ENCODE measurements at regions not wholly inside any gene's neighbourhood (a gene's known extent, or its start where the extent isn't known, plus 50 kb on each side); places are given as distances from the start of the nearest gene placed in this dataset.

- TF ChIP-seq ISL1 (CRISPR knock-in tag; IDR thresholded peaks at IDR 0.05): no peak
- TF ChIP-seq ESRRG (CRISPR knock-in tag; IDR thresholded peaks at IDR 0.05): no peak
These were observed 757.0 kb downstream of the BRINP1 start (continued) for GRCh38 chr9:118612201-118612600.

GRCh38 chr9:118613996-118614395, 755.2 kb downstream of the BRINP1 start:
- TF ChIP-seq GLIS3 (CRISPR knock-in tag; IDR thresholded peaks at IDR 0.05): no peak
- no peak for TF ChIP-seq SNAI2 (CRISPR knock-in tag; IDR thresholded peaks at IDR 0.05)
- no peak for TF ChIP-seq OSR1 (CRISPR knock-in tag; IDR thresholded peaks at IDR 0.05)
- TF ChIP-seq ZNF8 (CRISPR knock-in tag; IDR thresholded peaks at IDR 0.05): no peak
- no peak for ATAC-seq

GRCh38 chr9:118618084-118618483, 751.2 kb downstream of the BRINP1 start:
- TF ChIP-seq CSDC2 (CRISPR knock-in tag; IDR thresholded peaks at IDR 0.05): no peak
- no peak for TF ChIP-seq ZC3H10 (CRISPR knock-in tag; IDR thresholded peaks at IDR 0.05)
- TF ChIP-seq ZNF565 (CRISPR knock-in tag; conservative IDR thresholded peaks at IDR 0.05; ENCODE audit: low read depth): no peak
- no peak for TF ChIP-seq ARNTL (CRISPR knock-in tag; IDR thresholded peaks at IDR 0.05; ENCODE audit: borderline replicate concordance, low read depth)
- no peak for TF ChIP-seq RARB (CRISPR knock-in tag; IDR thresholded peaks at IDR 0.05)
- TF ChIP-seq TOX (CRISPR knock-in tag; IDR thresholded peaks at IDR 0.05; ENCODE audit: borderline replicate concordance): no peak
- no peak for TF ChIP-seq ZFP30 (CRISPR knock-in tag; IDR thresholded peaks at IDR 0.05)
- no peak for TF ChIP-seq ZFP3 (CRISPR knock-in tag; IDR thresholded peaks at IDR 0.05)
- TF ChIP-seq TSHZ2 (CRISPR knock-in tag; IDR thresholded peaks at IDR 0.05): no peak
- no peak for TF ChIP-seq PATZ1 (CRISPR knock-in tag; IDR thresholded peaks at IDR 0.05; ENCODE audit: borderline replicate concordance)
- no peak for TF ChIP-seq CSRNP3 (CRISPR knock-in tag; IDR thresholded peaks at IDR 0.05)
- TF ChIP-seq ZNF70 (CRISPR knock-in tag; IDR thresholded peaks at IDR 0.05): no peak
- TF ChIP-seq CREB5 (CRISPR knock-in tag; IDR thresholded peaks at IDR 0.05; ENCODE audit: low read depth): no peak
- TF ChIP-seq GLIS3 (CRISPR knock-in tag; IDR thresholded peaks at IDR 0.05): no peak
- TF ChIP-seq ESRRG (CRISPR knock-in tag; IDR thresholded peaks at IDR 0.05): no peak
- no peak for TF ChIP-seq POU6F1 (CRISPR knock-in tag; IDR thresholded peaks at IDR 0.05; ENCODE audit: borderline replicate concordance, low read depth)
- TF ChIP-seq OSR1 (CRISPR knock-in tag; IDR thresholded peaks at IDR 0.05): no peak
- no peak for ATAC-seq

- no peak for ATAC-seq
- TF ChIP-seq ZC3H10 (CRISPR knock-in tag; IDR thresholded peaks at IDR 0.05) (no peak), CSDC2 (CRISPR knock-in tag; IDR thresholded peaks at IDR 0.05) (no peak), BACH2 (CRISPR knock-in tag; IDR thresholded peaks at IDR 0.05; ENCODE audit: borderline replicate concordance) (no peak), PATZ1 (CRISPR knock-in tag; IDR thresholded peaks at IDR 0.05; ENCODE audit: borderline replicate concordance) (no peak), POU6F1 (CRISPR knock-in tag; IDR thresholded peaks at IDR 0.05; ENCODE audit: borderline replicate concordance, low read depth) (no peak), ZFP3 (CRISPR knock-in tag; IDR thresholded peaks at IDR 0.05) (no peak), SNAI2 (CRISPR knock-in tag; IDR thresholded peaks at IDR 0.05) (no peak), CSRNP3 (CRISPR knock-in tag; IDR thresholded peaks at IDR 0.05) (no peak), RARB (CRISPR knock-in tag; IDR thresholded peaks at IDR 0.05) (no peak), ESRRG (CRISPR knock-in tag; IDR thresholded peaks at IDR 0.05) (no peak), ISL1 (CRISPR knock-in tag; IDR thresholded peaks at IDR 0.05) (no peak), TCF4 (CRISPR knock-in tag; IDR thresholded peaks at IDR 0.05; ENCODE audit: borderline replicate concordance) (no peak)
These were observed 750.4 kb downstream of the BRINP1 start for GRCh38 chr9:118618849-118619248.
